GM12878 (cell line): ENCODE measurements at regions not wholly inside any gene's neighbourhood (a gene's known extent, or its start where the extent isn't known, plus 50 kb on each side); places are given as distances from the start of the nearest gene placed in this dataset.

Source experiments
- ATAC-seq: fragments of 200-7000 bp; cut with Tn5 transposase; 3 replicates; pipeline ENCODE4 v1.9.1; 2020; ENCODE audit warnings: mild to moderate bottlenecking, moderate library complexity
- BruUV-seq: library from RNA; stranded (reverse); fragments of 400-500 nt; replicated peaks from 2 replicates; lab custom pipeline; 2021; lab: Mats Ljungman, UMichigan
- CTCF ChIA-PET: fragments of 300-600 bp; sonication (Branson Sonifier 250); formaldehyde crosslinking; extraction: SDS; loops from one replicate; lab custom pipeline; 2021; ENCODE audit warnings: inconsistent platforms; lab: Yijun Ruan, JAX
- POLR2A ChIA-PET: fragments of 350-600 bp; formaldehyde crosslinking; extraction: SDS; loops from one replicate; lab custom pipeline; 2021; ENCODE audit warnings: inconsistent platforms; lab: Charles Lee
- RAD21 ChIA-PET: fragments of 300-600 bp; sonication (Branson Sonifier 250); formaldehyde crosslinking; loops from one replicate; lab custom pipeline; 2023; ENCODE audit warnings: antibody characterized with exemption; ENCODE audit not compliant: unreplicated experiment; lab: Charles Lee
- SMC1A ChIA-PET: fragments of 300-600 bp; sonication (Branson Sonifier 250); formaldehyde crosslinking; loops from one replicate; lab custom pipeline; 2023; ENCODE audit not compliant: unreplicated experiment, uncharacterized antibody; lab: Charles Lee
- DNase-seq: peaks from one replicate; pipeline ENCODE4 v3.0.0-alpha.2; 2011; ENCODE audit warnings: low read depth, low spot score
- FAIRE-seq: peaks from 3 replicates; lab custom pipeline; 2011; peaks lifted over from hg19 to GRCh38; lab: Jason Lieb, UNC
- H2AFZ ChIP-seq: 2 replicates; pipeline ENCODE4 v1.6.0; 2011; ENCODE audit warnings: low read depth, low read length, control low read depth; ENCODE audit not compliant: control insufficient read depth
- H3K27ac ChIP-seq: 2 replicates; pipeline ENCODE4 v1.5.1; 2011; ENCODE audit warnings: control low read depth; ENCODE audit not compliant: control insufficient read depth, insufficient read depth
- H3K27me3 ChIP-seq, 2 experiments: replicated peaks in 1 of 2; 2 replicates each; pipeline versions ENCODE4 v1.6.0 to v1.6.1; 2011; ENCODE audit warnings: low read length in 1 of 2; ENCODE audit not compliant: control insufficient read depth in 2 of 2, insufficient read depth in 2 of 2
- H3K36me3 ChIP-seq, 2 experiments: 2 replicates each; pipeline ENCODE4 v1.5.1; 2011; ENCODE audit warnings: low read length in 1 of 2; ENCODE audit not compliant: control insufficient read depth in 2 of 2, insufficient read depth in 2 of 2
- H3K4me1 ChIP-seq: 2 replicates; pipeline ENCODE4 v1.6.1; 2011; ENCODE audit warnings: mild to moderate bottlenecking, low read length, moderate library complexity, mixed read lengths; ENCODE audit not compliant: control insufficient read depth, insufficient read depth
- H3K4me2 ChIP-seq: 2 replicates; pipeline ENCODE4 v1.6.0; 2011; ENCODE audit warnings: control low read depth; ENCODE audit not compliant: control insufficient read depth, insufficient read depth
- H3K4me3 ChIP-seq: fragments of 200-600 bp; sonication (generic); 2 replicates; pipeline ENCODE4 v1.5.1; 2016
- H3K79me2 ChIP-seq: 2 replicates; pipeline ENCODE4 v1.6.0; 2011; ENCODE audit warnings: low read length; ENCODE audit not compliant: control insufficient read depth, insufficient read depth
- H3K9ac ChIP-seq: 2 replicates; pipeline ENCODE4 v1.8.0; 2011; ENCODE audit warnings: low read length, control low read depth, mixed read lengths; ENCODE audit not compliant: control insufficient read depth, insufficient read depth
- H3K9me3 ChIP-seq: replicated peaks from 3 replicates; pipeline ENCODE4 v1.5.1; 2011; ENCODE audit warnings: mild to moderate bottlenecking, low read length; ENCODE audit not compliant: control insufficient read depth, insufficient read depth
- H4K20me1 ChIP-seq: 2 replicates; pipeline ENCODE4 v1.6.0; 2011; ENCODE audit not compliant: control insufficient read depth, insufficient read depth
- ATF3 ChIP-seq: IDR thresholded peaks from 2 replicates; pipeline ENCODE4 v1.6.1; 2011; ENCODE audit warnings: low read depth, mild to moderate bottlenecking, low read length, moderate library complexity, borderline replicate concordance; ENCODE audit errors: extremely low read depth
- BCL3 ChIP-seq: IDR thresholded peaks from 2 replicates; pipeline ENCODE4 v1.6.1; 2011; ENCODE audit warnings: borderline replicate concordance, low read depth, mild to moderate bottlenecking, moderate library complexity, low read length; ENCODE audit not compliant: insufficient read depth, poor library complexity, severe bottlenecking
- E2F4 ChIP-seq: IDR thresholded peaks from 2 replicates; pipeline ENCODE4 v1.6.1; 2012; ENCODE audit warnings: low read depth, low read length, improper control_type of control experiment
- FOS ChIP-seq: IDR thresholded peaks from 3 replicates; pipeline ENCODE4 v1.6.1; 2011; ENCODE audit warnings: borderline replicate concordance; ENCODE audit not compliant: insufficient read length; ENCODE audit errors: extremely low read depth
- HDAC6 ChIP-seq: fragments of 200-600 bp; sonication (generic); IDR thresholded peaks from one replicate; pipeline ENCODE4 v1.8.0; 2017; ENCODE audit warnings: antibody characterized with exemption; ENCODE audit not compliant: unreplicated experiment
- NKRF ChIP-seq: fragments of 450-650 bp; conservative IDR thresholded peaks from 2 replicates; pipeline ENCODE4 v1.6.1; 2017; ENCODE audit warnings: mild to moderate bottlenecking, moderate library complexity
- SMAD1 ChIP-seq: fragments of 450-650 bp; IDR thresholded peaks from 2 replicates; pipeline ENCODE4 v1.6.1; 2018; ENCODE audit warnings: mild to moderate bottlenecking, low read depth; ENCODE audit not compliant: partially characterized antibody
- SUPT20H ChIP-seq: IDR thresholded peaks from 2 replicates; pipeline ENCODE4 v1.6.1; 2011; ENCODE audit warnings: low read depth, mild to moderate bottlenecking, low read length, moderate library complexity, borderline replicate concordance; ENCODE audit not compliant: control insufficient read depth
- TAF1 ChIP-seq: IDR thresholded peaks from 2 replicates; pipeline ENCODE4 v1.6.1; 2011; ENCODE audit warnings: mild to moderate bottlenecking, low read depth, low read length, borderline replicate concordance
- TCF12 ChIP-seq: IDR thresholded peaks from 2 replicates; pipeline ENCODE4 v1.6.1; 2011; ENCODE audit warnings: low read depth, mild to moderate bottlenecking, low read length
- ZNF274 ChIP-seq: IDR thresholded peaks from one replicate; pipeline ENCODE4 v1.8.0; 2011; ENCODE audit not compliant: insufficient read length, insufficient read depth
- WGBS: methylation state at CpG from one replicate; pipeline ENCODE4 v1.1.6; 2016; ENCODE audit warnings: low lambda C conversion rate; ENCODE audit not compliant: insufficient replicate concordance, insufficient coverage; ENCODE audit errors: missing lambda C conversion rate; 5-methylcytosine and 5-hydroxymethylcytosine counted together
- in situ Hi-C: fragments of 300-500 bp; cut with MboI; formaldehyde crosslinking; loops from 9 replicates; pipeline ENCODE4 v1.14.3; 2018; ENCODE audit warnings: mixed read lengths
- intact Hi-C: fragments of 100-400 bp; cut with micrococcal nuclease; formaldehyde crosslinking; loops from one replicate; pipeline ENCODE4 v1.14.2; 2022; ENCODE audit not compliant: unreplicated experiment

GRCh38 chr16:7236824-7237410, 95.7 kb upstream of the RBFOX1 start (continued):
- TF ChIP-seq NKRF = no peak
- no peak for TF ChIP-seq TCF12
- TF ChIP-seq E2F4 = no peak
- TF ChIP-seq ATF3 = no peak
- no peak for TF ChIP-seq ZNF274
- TF ChIP-seq TAF1 = no peak

GRCh38 chr16:7233975-7234374, 98.7 kb upstream of the RBFOX1 start:
- in situ Hi-C loops = no loop called here
- Histone ChIP-seq H4K20me1 (no peaks in the 10 kb centered on the region), H3K9ac (no peak overlapping the region), H3K9me3 (no peaks in the 10 kb centered on the region), H3K27me3 (no peaks in the 10 kb centered on the region), H3K36me3 (no peaks in the 10 kb centered on the region), H3K4me2 (no peak overlapping the region), H2AFZ (no peak overlapping the region), H3K27ac (no peak overlapping the region), H3K4me1 (no peaks in the 10 kb centered on the region), H3K4me3 (no peak overlapping the region), H3K79me2 (no peaks in the 10 kb centered on the region)
- ChIA-PET POLR2A (no interaction called here), RAD21 (no interaction called here), SMC1A (no interaction called here), CTCF (no interaction called here)
- TF ChIP-seq SUPT20H = no peak
- TF ChIP-seq BCL3 = no peak
- TF ChIP-seq HDAC6 = no peak
- TF ChIP-seq SMAD1 = no peak
- TF ChIP-seq FOS = no peak
- no peak for ATAC-seq
- FAIRE-seq = no peak
- WGBS = 30% methylated on average over 2 of the region's 2 CpGs
- no peak for DNase-seq
- no TSS peak for BruUV-seq
- intact Hi-C loops = no loop called here
